ENCODE measurements at regions not wholly inside any gene's neighbourhood (a gene's known extent, or its start where the extent isn't known, plus 50 kb on each side); places are given as distances from the start of the nearest gene placed in this dataset.

GRCh38 chr11:10973416-10973815, 115.6 kb upstream of the ZBED5 start:
- TF ChIP-seq CTCF (IDR thresholded peaks at IDR 0.05) (no peak), POLR2A (IDR thresholded peaks at IDR 0.05) (no peak)

All from Peyer's patch (tissue), 4 donors.